Neural progenitor cell (in vitro differentiated cells): ENCODE measurements at regions not wholly inside any gene's neighbourhood (a gene's known extent, or its start where the extent isn't known, plus 50 kb on each side); places are given as distances from the start of the nearest gene placed in this dataset.
A peak's percentile ranks its signal among the peaks of the same experiment; 100 is the strongest.

Experiments
- DNase-seq: peaks from one replicate; pipeline ENCODE4 v3.0.0-alpha.2; 2016; ENCODE audit warnings: low spot score
- H2AFZ ChIP-seq: fragments of 200-600 bp; sonication (generic); replicated peaks from 2 replicates; pipeline ENCODE4 v1.6.1; 2016; ENCODE audit warnings: antibody characterized with exemption
- H3F3A ChIP-seq: fragments of 200-600 bp; sonication (generic); 2 replicates; pipeline ENCODE4 v1.6.1; 2016; ENCODE audit warnings: antibody characterized with exemption, low read depth
- H3K27ac ChIP-seq: fragments of 200-600 bp; sonication (generic); 2 replicates; pipeline ENCODE4 v1.5.1; 2016; ENCODE audit warnings: mild to moderate bottlenecking
- H3K27me3 ChIP-seq: fragments of 200-600 bp; sonication (generic); 2 replicates; pipeline ENCODE4 v1.6.1; 2016; ENCODE audit warnings: mild to moderate bottlenecking, moderate library complexity
- H3K36me3 ChIP-seq: fragments of 200-600 bp; sonication (generic); 2 replicates; pipeline ENCODE4 v1.5.1; 2016
- H3K4me1 ChIP-seq: fragments of 200-600 bp; sonication (generic); 2 replicates; pipeline ENCODE4 v1.6.1; 2016; ENCODE audit warnings: mixed run types
- H3K4me2 ChIP-seq: fragments of 200-600 bp; sonication (generic); 2 replicates; pipeline ENCODE4 v1.6.1; 2016
- H3K4me3 ChIP-seq: fragments of 200-600 bp; sonication (generic); 2 replicates; pipeline ENCODE4 v1.5.1; 2016
- H3K79me2 ChIP-seq: fragments of 200-600 bp; sonication (generic); 2 replicates; pipeline ENCODE4 v1.6.1; 2016; ENCODE audit warnings: low read depth
- H3K9ac ChIP-seq: fragments of 200-600 bp; sonication (generic); 2 replicates; pipeline ENCODE4 v1.6.1; 2016
- H3K9me3 ChIP-seq: fragments of 200-600 bp; sonication (generic); 2 replicates; pipeline ENCODE4 v1.5.1; 2016; ENCODE audit warnings: low read depth
- H4K20me1 ChIP-seq: fragments of 200-600 bp; sonication (generic); 2 replicates; pipeline ENCODE4 v1.6.1; 2016; ENCODE audit warnings: low read depth
- H3K27ac Mint-ChIP-seq: 3 replicates; pipeline ENCODE4 v1.8.0; 2021; ENCODE audit warnings: mixed read lengths
- H3K27me3 Mint-ChIP-seq: 2 replicates; pipeline ENCODE4 v1.8.0; 2022; ENCODE audit warnings: low read depth, mild to moderate bottlenecking, inconsistent platforms, moderate library complexity, mixed read lengths; ENCODE audit not compliant: insufficient read depth
- H3K36me3 Mint-ChIP-seq: 3 replicates; pipeline ENCODE4 v1.8.0; 2021; ENCODE audit warnings: mixed read lengths
- H3K4me1 Mint-ChIP-seq: 3 replicates; pipeline ENCODE4 v1.8.0; 2021; ENCODE audit warnings: mixed read lengths
- H3K4me3 Mint-ChIP-seq: 3 replicates; pipeline ENCODE4 v1.8.0; 2021; ENCODE audit warnings: mild to moderate bottlenecking, moderate library complexity, mixed read lengths
- H3K9me3 Mint-ChIP-seq: 3 replicates; pipeline ENCODE4 v1.8.0; 2020; ENCODE audit warnings: mixed read lengths
- CTCF ChIP-seq: fragments of 200-600 bp; sonication (generic); IDR thresholded peaks from 2 replicates; pipeline ENCODE4 v1.5.1; 2017; ENCODE audit warnings: antibody characterized with exemption, mild to moderate bottlenecking
- EZH2 ChIP-seq: fragments of 200-600 bp; sonication (generic); IDR thresholded peaks from 2 replicates; pipeline ENCODE4 v1.6.1; 2017; ENCODE audit warnings: antibody characterized with exemption, mild to moderate bottlenecking, moderate library complexity
- EZH2phosphoT487 ChIP-seq: fragments of 200-600 bp; sonication (generic); IDR thresholded peaks from 2 replicates; pipeline ENCODE4 v1.6.1; 2017; ENCODE audit warnings: antibody characterized with exemption

DNA sequence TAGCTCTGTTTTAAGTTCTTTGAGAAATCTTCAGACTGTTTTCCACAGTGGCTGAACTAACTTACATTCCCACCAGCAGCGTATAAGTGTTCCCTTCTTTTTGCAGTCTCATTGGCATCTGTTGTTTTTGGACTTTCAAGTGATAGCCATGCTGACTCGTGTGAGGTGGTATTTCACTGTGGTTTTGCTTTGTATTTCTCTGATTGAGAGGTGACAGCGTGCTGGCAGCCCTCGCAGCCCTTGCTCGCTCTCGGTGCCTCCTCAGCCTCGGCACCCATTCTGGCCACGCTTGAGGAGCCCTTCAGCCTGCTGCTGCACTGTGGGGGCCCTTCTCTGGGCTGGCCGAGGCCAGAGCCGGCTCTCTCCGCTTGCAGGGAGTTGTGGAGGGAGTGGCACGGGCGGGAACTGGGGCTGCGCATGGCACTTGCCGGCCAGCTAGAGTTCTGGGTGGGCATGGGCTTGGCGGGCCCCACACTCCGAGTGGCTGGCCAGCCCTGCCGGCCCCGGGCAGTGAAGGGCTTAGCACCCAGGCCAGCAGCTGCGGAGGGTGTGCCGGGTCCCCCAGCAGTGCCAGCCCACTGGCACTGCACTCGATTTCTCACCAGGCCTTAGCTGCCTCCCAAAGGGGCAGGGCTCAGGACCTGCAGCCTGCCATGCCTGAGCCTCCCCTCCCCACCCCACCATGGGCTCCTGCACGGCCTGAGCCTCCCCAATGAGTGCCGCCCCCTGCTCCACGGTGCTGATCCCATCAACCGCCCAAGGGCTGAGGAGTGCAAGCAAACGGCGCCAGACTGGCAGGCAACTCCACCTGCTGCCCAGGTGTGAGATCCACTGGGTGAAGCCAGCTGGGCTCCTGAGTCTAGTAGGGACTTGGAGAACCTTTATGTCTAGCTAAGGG is 151.8 kb downstream of the IRS1 start:
- no peak for DNase-seq

GRCh38 chr2:226644399-226644865 is 155.2 kb downstream of the IRS1 start:
- Mint-ChIP-seq H3K27me3 (peaks cover 2% of the 10 kb centered on the region), H3K4me1 (peaks cover 25% of the 10 kb centered on the region), H3K36me3 (peaks cover 8% of the 10 kb centered on the region), H3K4me3 (no peak overlapping the region), H3K9me3 (peaks cover 23% of the 10 kb centered on the region), H3K27ac (peak overlapping the region; percentile 28)
- Histone ChIP-seq H3F3A (peaks cover 5% of the 10 kb centered on the region), H3K79me2 (no peaks in the 10 kb centered on the region), H3K4me3 (no peak overlapping the region), H3K36me3 (no peaks in the 10 kb centered on the region), H3K4me1 (peaks cover 3% of the 10 kb centered on the region), H4K20me1 (no peaks in the 10 kb centered on the region), H3K9me3 (no peaks in the 10 kb centered on the region), H3K27ac (no peak overlapping the region), H3K27me3 (no peaks in the 10 kb centered on the region), H2AFZ (no peak overlapping the region), H3K4me2 (no peak overlapping the region), H3K9ac (no peak overlapping the region)
- no peak for DNase-seq
- TF ChIP-seq EZH2phosphoT487 (no peak), CTCF (no peak), EZH2 (no peak)

More for the DNA sequence above, 151.8 kb downstream of the IRS1 start:
- Histone ChIP-seq H3F3A (peaks cover 12% of the 10 kb centered on the region), H3K4me2 (no peak overlapping the region), H3K9ac (no peak overlapping the region), H3K36me3 (no peaks in the 10 kb centered on the region), H3K4me1 (peaks cover 10% of the 10 kb centered on the region), H2AFZ (no peak overlapping the region), H4K20me1 (no peaks in the 10 kb centered on the region), H3K27me3 (no peaks in the 10 kb centered on the region), H3K27ac (no peak overlapping the region), H3K4me3 (no peak overlapping the region), H3K79me2 (no peaks in the 10 kb centered on the region), H3K9me3 (no peaks in the 10 kb centered on the region)
- H3K4me1 Mint-ChIP-seq, result peaks cover 36% of the 10 kb centered on the region
- no peak overlapping the region for H3K27ac Mint-ChIP-seq
- no peak for TF ChIP-seq EZH2phosphoT487
- no peak for TF ChIP-seq CTCF
- TF ChIP-seq EZH2, result no peak
- H3K36me3 Mint-ChIP-seq, result peaks cover 9% of the 10 kb centered on the region
- no peak overlapping the region for H3K4me3 Mint-ChIP-seq
- peaks cover 4% of the 10 kb centered on the region for H3K27me3 Mint-ChIP-seq
- peaks cover 16% of the 10 kb centered on the region for H3K9me3 Mint-ChIP-seq

- no peak for DNase-seq
- H3K36me3 ChIP-seq, result no peaks in the 10 kb centered on the region
- peaks cover 21% of the 10 kb centered on the region for H3K9me3 Mint-ChIP-seq
- H3K4me3 ChIP-seq, result no peak overlapping the region
- H3K27ac ChIP-seq, result no peak overlapping the region
- H3K79me2 ChIP-seq, result no peaks in the 10 kb centered on the region
- H4K20me1 ChIP-seq, result no peaks in the 10 kb centered on the region
- H3F3A ChIP-seq, result no peaks in the 10 kb centered on the region
- no peak overlapping the region for H3K9ac ChIP-seq
- no peaks in the 10 kb centered on the region for H3K9me3 ChIP-seq
- H3K4me1 ChIP-seq, result peaks cover 3% of the 10 kb centered on the region
- H2AFZ ChIP-seq, result peak overlapping the region; percentile 23
- no peak overlapping the region for H3K4me2 ChIP-seq
- peaks cover 2% of the 10 kb centered on the region for H3K27me3 Mint-ChIP-seq
- H3K27me3 ChIP-seq, result no peaks in the 10 kb centered on the region
- no peak for TF ChIP-seq CTCF
- TF ChIP-seq EZH2, result no peak
- TF ChIP-seq EZH2phosphoT487, result no peak
- peaks cover 20% of the 10 kb centered on the region for H3K4me1 Mint-ChIP-seq
- peak overlapping the region; percentile 86 for H3K27ac Mint-ChIP-seq
- peaks cover 4% of the 10 kb centered on the region for H3K36me3 Mint-ChIP-seq
- no peak overlapping the region for H3K4me3 Mint-ChIP-seq
These were observed 155.7 kb downstream of the IRS1 start for GRCh38 chr2:226643946-226644282.
